H9 (cell line): ENCODE measurements at regions not wholly inside any gene's neighbourhood (a gene's known extent, or its start where the extent isn't known, plus 50 kb on each side); places are given as distances from the start of the nearest gene placed in this dataset.

Experiments used
- DNase-seq: peaks from one replicate; pipeline ENCODE4 v3.0.0-alpha.2; 2017
- H2AFZ ChIP-seq: one replicate; pipeline ENCODE4 v1.6.1; 2013; ENCODE audit warnings: mild to moderate bottlenecking, low read length, control low read depth, moderate library complexity
- H2AK5ac ChIP-seq: 2 replicates; pipeline ENCODE4 v1.6.1; 2013; ENCODE audit warnings: low read length, control low read depth, mixed read lengths; ENCODE audit not compliant: insufficient read length
- H2BK120ac ChIP-seq: one replicate; pipeline ENCODE4 v1.6.1; 2013; ENCODE audit warnings: low read depth, mild to moderate bottlenecking, low read length, control low read depth, inconsistent platforms; ENCODE audit not compliant: poor library complexity, severe bottlenecking
- H2BK12ac ChIP-seq: 2 replicates; pipeline ENCODE4 v1.6.1; 2013; ENCODE audit warnings: low read length, control low read depth, mixed read lengths, low read depth; ENCODE audit not compliant: insufficient read length
- H2BK15ac ChIP-seq: 2 replicates; pipeline ENCODE4 v1.6.1; 2013; ENCODE audit warnings: low read depth, low read length, control low read depth
- H2BK20ac ChIP-seq: one replicate; pipeline ENCODE4 v1.6.1; 2013; ENCODE audit warnings: low read depth, mild to moderate bottlenecking, low read length, control low read depth, inconsistent platforms; ENCODE audit not compliant: poor library complexity, severe bottlenecking
- H2BK5ac ChIP-seq: 2 replicates; pipeline ENCODE4 v1.6.1; 2013; ENCODE audit warnings: low read length, control low read depth, mixed read lengths; ENCODE audit not compliant: insufficient read length
- H3K14ac ChIP-seq: 2 replicates; pipeline ENCODE4 v1.6.1; 2013; ENCODE audit warnings: low read length, control low read depth; ENCODE audit not compliant: insufficient read depth
- H3K18ac ChIP-seq: 2 replicates; pipeline ENCODE4 v1.6.1; 2013; ENCODE audit warnings: low read depth, mild to moderate bottlenecking, mixed read lengths, low read length, control low read depth; ENCODE audit not compliant: insufficient read length
- H3K23ac ChIP-seq: 2 replicates; pipeline ENCODE4 v1.6.1; 2013; ENCODE audit warnings: low read length, control low read depth, mixed read lengths, low read depth; ENCODE audit not compliant: insufficient read length
- H3K23me2 ChIP-seq: 2 replicates; pipeline ENCODE4 v1.6.1; 2013; ENCODE audit warnings: low read depth, mild to moderate bottlenecking, mixed read lengths, low read length, control low read depth; ENCODE audit not compliant: insufficient read length, poor library complexity, severe bottlenecking
- H3K27ac ChIP-seq: 2 replicates; pipeline ENCODE4 v1.5.1; 2013; ENCODE audit warnings: low read length, control low read depth, mixed read lengths, low read depth; ENCODE audit not compliant: insufficient read length
- H3K27me3 ChIP-seq: 2 replicates; pipeline ENCODE4 v1.6.1; 2013; ENCODE audit warnings: low read length, control low read depth, inconsistent platforms; ENCODE audit not compliant: insufficient read depth
- H3K4ac ChIP-seq: 2 replicates; pipeline ENCODE4 v1.6.1; 2013; ENCODE audit warnings: low read depth, mild to moderate bottlenecking, control low read depth, inconsistent platforms, low read length, moderate library complexity
- H3K4me1 ChIP-seq: 2 replicates; pipeline ENCODE4 v1.6.1; 2013; ENCODE audit warnings: low read length, control low read depth, inconsistent platforms; ENCODE audit not compliant: insufficient read depth
- H3K4me2 ChIP-seq: 2 replicates; pipeline ENCODE4 v1.6.1; 2013; ENCODE audit warnings: low read length, control low read depth, mixed read lengths; ENCODE audit not compliant: insufficient read length, insufficient read depth
- H3K56ac ChIP-seq: 2 replicates; pipeline ENCODE4 v1.6.1; 2013; ENCODE audit warnings: low read depth, mild to moderate bottlenecking, mixed read lengths, low read length, control low read depth; ENCODE audit not compliant: insufficient read length
- H3K79me1 ChIP-seq: 2 replicates; pipeline ENCODE4 v1.6.1; 2013; ENCODE audit warnings: low read depth, mild to moderate bottlenecking, moderate library complexity, low read length, control low read depth, inconsistent platforms; ENCODE audit not compliant: insufficient read depth, poor library complexity, severe bottlenecking
- H3K79me2 ChIP-seq: 2 replicates; pipeline ENCODE4 v1.6.1; 2013; ENCODE audit warnings: low read length, control low read depth, inconsistent platforms; ENCODE audit not compliant: insufficient read depth
- H3K9ac ChIP-seq: 2 replicates; pipeline ENCODE4 v1.6.1; 2013; ENCODE audit warnings: low read length, control low read depth, mixed read lengths; ENCODE audit not compliant: insufficient read length; ENCODE audit errors: extremely low read depth
- H3K9me3 ChIP-seq: one replicate; pipeline ENCODE4 v1.6.1; 2013; ENCODE audit warnings: low read depth, low read length, inconsistent platforms; ENCODE audit not compliant: control insufficient read depth
- H3T11ph ChIP-seq: one replicate; pipeline ENCODE4 v1.6.1; 2013; ENCODE audit warnings: mild to moderate bottlenecking, low read length, control low read depth, inconsistent platforms
- H4K20me1 ChIP-seq: one replicate; pipeline ENCODE4 v1.6.1; 2013; ENCODE audit not compliant: control insufficient read depth, insufficient read length, insufficient read depth
- H4K5ac ChIP-seq: 2 replicates; pipeline ENCODE4 v1.6.1; 2013; ENCODE audit warnings: low read depth, mild to moderate bottlenecking, mixed read lengths, low read length, control low read depth; ENCODE audit not compliant: insufficient read length
- H4K8ac ChIP-seq: replicated peaks from 2 replicates; pipeline ENCODE4 v1.6.1; 2013; ENCODE audit warnings: low read length, control low read depth, mixed read lengths, low read depth; ENCODE audit not compliant: insufficient read length
- H4K91ac ChIP-seq: 2 replicates; pipeline ENCODE4 v1.6.1; 2013; ENCODE audit warnings: low read depth, mild to moderate bottlenecking, moderate library complexity, mixed read lengths, low read length, control low read depth; ENCODE audit not compliant: insufficient read length
- H3K27ac Mint-ChIP-seq, 3 experiments: 2 replicates in 2 of 3; 3 replicates in 1 of 3; pipeline ENCODE4 v1.8.0; 2020 to 2021; ENCODE audit warnings: mixed read lengths in 3 of 3, mild to moderate bottlenecking in 1 of 3, moderate library complexity in 1 of 3
- H3K27me3 Mint-ChIP-seq: 2 replicates; pipeline ENCODE4 v1.8.0; 2021; ENCODE audit warnings: low read depth, mild to moderate bottlenecking, moderate library complexity, mixed read lengths
- H3K36me3 Mint-ChIP-seq, 3 experiments: 2 replicates in 2 of 3; 3 replicates in 1 of 3; pipeline ENCODE4 v1.8.0; 2020 to 2021; ENCODE audit warnings: low read depth in 3 of 3, mixed read lengths in 3 of 3; ENCODE audit not compliant: insufficient read depth in 1 of 3
- H3K4me1 Mint-ChIP-seq, 2 experiments: 2 replicates each; pipeline ENCODE4 v1.8.0; 2020; ENCODE audit warnings: mixed read lengths in 2 of 2
- H3K4me3 Mint-ChIP-seq, 2 experiments: 2 replicates in 1 of 2; 3 replicates in 1 of 2; pipeline ENCODE4 v1.8.0; 2020 to 2021; ENCODE audit warnings: mild to moderate bottlenecking in 2 of 2, mixed read lengths in 2 of 2, moderate library complexity in 1 of 2
- H3K9me3 Mint-ChIP-seq, 2 experiments: 2 replicates in 1 of 2; 3 replicates in 1 of 2; pipeline ENCODE4 v1.8.0; 2020; ENCODE audit warnings: mild to moderate bottlenecking in 2 of 2, mixed read lengths in 2 of 2, moderate library complexity in 1 of 2
- whole genome bisulfite sequencing: extraction: QIAGEN DNeasy Blood & Tissue Kit; methylation state at CpG from one replicate; pipeline ENCODE4 v1.1.7; 2013; ENCODE audit warnings: missing lambda C conversion rate, low lambda C conversion rate, mixed read lengths; ENCODE audit not compliant: insufficient read length; ENCODE audit errors: extremely low coverage; 5-methylcytosine and 5-hydroxymethylcytosine counted together
- TF ChIP-seq, protein P1 (sequence below): fragments of 200-600 bp; sonication (generic); conservative IDR thresholded peaks from 3 replicates; pipeline ENCODE4 v1.8.0; 2021; ENCODE audit warnings: antibody characterized with exemption, mild to moderate bottlenecking

DNA sequence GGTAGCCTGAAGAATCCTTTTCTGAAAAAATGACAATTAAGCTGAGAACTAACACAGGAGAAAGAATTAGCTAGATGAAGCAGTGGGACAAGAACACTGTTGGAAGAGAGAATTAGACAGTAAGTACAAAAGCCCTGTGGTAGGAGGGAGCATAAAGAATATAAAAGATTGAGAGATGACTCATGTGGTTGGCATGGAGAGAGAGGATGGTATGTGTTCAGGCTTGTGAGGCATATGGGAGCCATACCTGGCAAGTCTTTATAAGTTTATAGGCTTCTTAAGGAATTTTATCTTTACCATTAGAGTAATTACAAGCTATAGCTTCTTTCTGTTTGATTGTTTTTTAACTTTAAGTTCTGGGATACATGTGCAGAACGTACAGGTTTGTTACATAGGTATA, 325.0 kb downstream of the ARL6IP6 start:
- H3K23ac ChIP-seq = no peak overlapping the region
- H2BK12ac ChIP-seq = no peak overlapping the region
- no peak overlapping the region for H3K18ac ChIP-seq
- H3K56ac ChIP-seq = no peak overlapping the region
- H3K4ac ChIP-seq = no peak overlapping the region
- H4K8ac ChIP-seq = no peak overlapping the region
- H3K27me3 ChIP-seq = no peaks in the 10 kb centered on the region
- no peak overlapping the region for H3K27ac Mint-ChIP-seq
- H3K4me1 ChIP-seq = no peaks in the 10 kb centered on the region
- no peaks in the 10 kb centered on the region; a peak in 2 of 7 replicates for H3K36me3 Mint-ChIP-seq
- no peak overlapping the region for H2BK20ac ChIP-seq
- H2AFZ ChIP-seq = no peak overlapping the region
- no peak overlapping the region for H4K5ac ChIP-seq
- WGBS = no CpG with 5 or more reads among the region's 1 CpG
- H3K27ac ChIP-seq = no peak overlapping the region
- no peak overlapping the region for H2BK5ac ChIP-seq
- H2BK120ac ChIP-seq = no peak overlapping the region
- H3K4me3 Mint-ChIP-seq = no peak overlapping the region
- H3K79me2 ChIP-seq = no peaks in the 10 kb centered on the region
- H3K9ac ChIP-seq = no peak overlapping the region
- no peak overlapping the region for H4K91ac ChIP-seq
- H3K4me2 ChIP-seq = no peak overlapping the region
- H3K23me2 ChIP-seq = no peaks in the 10 kb centered on the region
- no peaks in the 10 kb centered on the region for H3K9me3 ChIP-seq
- H3K9me3 Mint-ChIP-seq = peaks cover 3 to 8% of the 10 kb centered on the region in 2 experiments; a peak in 3 of 5 replicates
- H3T11ph ChIP-seq = no peak overlapping the region
- no peak for DNase-seq
- no peak overlapping the region for H3K14ac ChIP-seq
- TF ChIP-seq, protein P1, sequence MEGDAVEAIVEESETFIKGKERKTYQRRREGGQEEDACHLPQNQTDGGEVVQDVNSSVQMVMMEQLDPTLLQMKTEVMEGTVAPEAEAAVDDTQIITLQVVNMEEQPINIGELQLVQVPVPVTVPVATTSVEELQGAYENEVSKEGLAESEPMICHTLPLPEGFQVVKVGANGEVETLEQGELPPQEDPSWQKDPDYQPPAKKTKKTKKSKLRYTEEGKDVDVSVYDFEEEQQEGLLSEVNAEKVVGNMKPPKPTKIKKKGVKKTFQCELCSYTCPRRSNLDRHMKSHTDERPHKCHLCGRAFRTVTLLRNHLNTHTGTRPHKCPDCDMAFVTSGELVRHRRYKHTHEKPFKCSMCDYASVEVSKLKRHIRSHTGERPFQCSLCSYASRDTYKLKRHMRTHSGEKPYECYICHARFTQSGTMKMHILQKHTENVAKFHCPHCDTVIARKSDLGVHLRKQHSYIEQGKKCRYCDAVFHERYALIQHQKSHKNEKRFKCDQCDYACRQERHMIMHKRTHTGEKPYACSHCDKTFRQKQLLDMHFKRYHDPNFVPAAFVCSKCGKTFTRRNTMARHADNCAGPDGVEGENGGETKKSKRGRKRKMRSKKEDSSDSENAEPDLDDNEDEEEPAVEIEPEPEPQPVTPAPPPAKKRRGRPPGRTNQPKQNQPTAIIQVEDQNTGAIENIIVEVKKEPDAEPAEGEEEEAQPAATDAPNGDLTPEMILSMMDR = no peak
- no peak overlapping the region for H2BK15ac ChIP-seq
- no peak overlapping the region for H2AK5ac ChIP-seq
- no peaks in the 10 kb centered on the region for H3K79me1 ChIP-seq
- no peaks in the 10 kb centered on the region for H3K27me3 Mint-ChIP-seq
- H3K4me1 Mint-ChIP-seq = 0 out of 4 replicates have a peak, but pooled peaks cover 0 to 2% of the 10 kb centered on the region in 2 experiments
- H4K20me1 ChIP-seq = no peaks in the 10 kb centered on the region
